Kidney (tissue), 13 donors: ENCODE measurements at regions not wholly inside any gene's neighbourhood (a gene's known extent, or its start where the extent isn't known, plus 50 kb on each side); places are given as distances from the start of the nearest gene placed in this dataset.

Experiments
- DNase-seq, 5 donors: peaks; one replicate each; pipeline ENCODE4 v3.0.0-alpha.2; 2013 to 2020
- FAIRE-seq: peaks from 2 replicates; lab custom pipeline; 2012; peaks lifted over from hg19 to GRCh38; lab: Jason Lieb, UNC
- H3K27ac ChIP-seq, 2 donors: one replicate each; pipeline ENCODE4 v1.7.0; 2013; ENCODE audit warnings: low read depth in 2 of 2, low read length in 2 of 2, inconsistent platforms in 1 of 2
- H3K27me3 ChIP-seq: one replicate; pipeline ENCODE4 v1.7.1; 2013; ENCODE audit warnings: low read length, inconsistent platforms; ENCODE audit not compliant: control insufficient read depth, insufficient read depth
- H3K36me3 ChIP-seq, 3 donors: one replicate each; pipeline versions ENCODE4 v1.7.0 to v1.7.1; 2013; ENCODE audit warnings: low read length in 3 of 3, control low read depth in 1 of 3, inconsistent platforms in 1 of 3; ENCODE audit not compliant: insufficient read depth in 3 of 3, control insufficient read depth in 2 of 3
- H3K4me1 ChIP-seq, 3 donors: one replicate each; pipeline versions ENCODE4 v1.7.0 to v1.7.1; 2013; ENCODE audit warnings: low read length in 3 of 3, inconsistent platforms in 1 of 3, low read depth in 1 of 3; ENCODE audit not compliant: control insufficient read depth in 2 of 3, insufficient read depth in 2 of 3
- H3K4me3 ChIP-seq, 3 donors: one replicate each; pipeline versions ENCODE4 v1.7.0 to v1.8.1; 2013; ENCODE audit warnings: low read length in 3 of 3, control low read depth in 1 of 3, inconsistent platforms in 1 of 3
- H3K9ac ChIP-seq, 3 donors: one replicate each; pipeline versions ENCODE4 v1.7.0 to v1.7.1; 2013; ENCODE audit warnings: low read length in 3 of 3, control low read depth in 1 of 3, inconsistent platforms in 1 of 3
- H3K9me3 ChIP-seq, 3 donors: one replicate each; pipeline versions ENCODE4 v1.7.0 to v1.7.1; 2013; ENCODE audit warnings: low read length in 3 of 3, control low read depth in 1 of 3, inconsistent platforms in 1 of 3; ENCODE audit not compliant: control insufficient read depth in 2 of 3, insufficient read depth in 1 of 3
- CTCF ChIP-seq: IDR thresholded peaks from 3 replicates; pipeline ENCODE4 v1.5.1; 2012; ENCODE audit warnings: mild to moderate bottlenecking, moderate library complexity, borderline replicate concordance; ENCODE audit not compliant: insufficient read depth; ENCODE audit errors: extremely low read depth
- intact Hi-C: fragments of 100-400 bp; cut with DNase I; formaldehyde crosslinking; loops from one replicate; pipeline ENCODE4 v1.11.1; 2022
- donor health status: control.
- donor health status: control.
- donor health status: control.
- donor health status: control.
- donor health status: control.
- donor health status: DM: yes; HTN: yes; CAD: no.
- donor health status: Normal renal cell carcinoma (clear cell type).

- no peak overlapping the region for H3K4me3 ChIP-seq
- no peaks in the 10 kb centered on the region for H3K36me3 ChIP-seq
- no peak for FAIRE-seq
- no peaks in the 10 kb centered on the region for H3K9me3 ChIP-seq
- no peak overlapping the region for H3K9ac ChIP-seq
- H3K4me1 ChIP-seq = peaks cover 0 to 4% (median 0%) of the 10 kb centered on the region in 3 donors
- intact Hi-C loops = no loop called here
- DNase-seq = no peak
- H3K27ac ChIP-seq = no peak overlapping the region
- TF ChIP-seq CTCF = no peak
- H3K27me3 ChIP-seq = no peaks in the 10 kb centered on the region
These were observed 136.4 kb upstream of the CYP1B1 start for GRCh38 chr2:38212312-38212711.

- no peak for DNase-seq
- TF ChIP-seq CTCF = no peak
- H3K36me3 ChIP-seq = no peaks in the 10 kb centered on the region
- no peaks in the 10 kb centered on the region for H3K27me3 ChIP-seq
- intact Hi-C loops = no loop called here
- no peak for FAIRE-seq
- H3K9me3 ChIP-seq = no peaks in the 10 kb centered on the region
- H3K4me3 ChIP-seq = no peak overlapping the region
- no peak overlapping the region for H3K9ac ChIP-seq
- H3K4me1 ChIP-seq = no peaks in the 10 kb centered on the region
- H3K27ac ChIP-seq = no peak overlapping the region
These were observed 131.2 kb upstream of the CYP1B1 start for GRCh38 chr2:38207168-38207567.

GRCh38 chr2:38203446-38203810 lies 127.5 kb upstream of the CYP1B1 start:
- intact Hi-C loops = no loop called here
- FAIRE-seq (no peak), DNase-seq (no peak)
- no peak for TF ChIP-seq CTCF
- Histone ChIP-seq H3K27ac (no peak overlapping the region), H3K9ac (no peak overlapping the region), H3K36me3 (no peaks in the 10 kb centered on the region), H3K9me3 (no peaks in the 10 kb centered on the region), H3K4me3 (no peak overlapping the region), H3K27me3 (no peaks in the 10 kb centered on the region), H3K4me1 (no peaks in the 10 kb centered on the region)

GRCh38 chr2:38202713-38203445 lies 126.9 kb upstream of the CYP1B1 start:
- H3K4me3 ChIP-seq = no peak overlapping the region
- DNase-seq (no peak), FAIRE-seq (no peak)
- intact Hi-C loops = no loop called here
- H3K9ac ChIP-seq = no peak overlapping the region
- no peak overlapping the region for H3K27ac ChIP-seq
- TF ChIP-seq CTCF = no peak
- H3K27me3 ChIP-seq = no peaks in the 10 kb centered on the region
- no peaks in the 10 kb centered on the region for H3K4me1 ChIP-seq
- no peaks in the 10 kb centered on the region for H3K36me3 ChIP-seq
- no peaks in the 10 kb centered on the region for H3K9me3 ChIP-seq
